22Rv1 (cell line): ENCODE measurements at regions not wholly inside any gene's neighbourhood (a gene's known extent, or its start where the extent isn't known, plus 50 kb on each side); places are given as distances from the start of the nearest gene placed in this dataset.

Experiments
- ZFX ChIP-seq: fragments of 450-650 bp; IDR thresholded peaks from 2 replicates; pipeline ENCODE4 v1.6.1; 2017; ENCODE audit warnings: antibody characterized with exemption, borderline replicate concordance
- TF ChIP-seq, protein P1 (sequence below): fragments of 450-650 bp; IDR thresholded peaks from 2 replicates; pipeline ENCODE4 v1.5.1; 2017; ENCODE audit warnings: mild to moderate bottlenecking

DNA sequence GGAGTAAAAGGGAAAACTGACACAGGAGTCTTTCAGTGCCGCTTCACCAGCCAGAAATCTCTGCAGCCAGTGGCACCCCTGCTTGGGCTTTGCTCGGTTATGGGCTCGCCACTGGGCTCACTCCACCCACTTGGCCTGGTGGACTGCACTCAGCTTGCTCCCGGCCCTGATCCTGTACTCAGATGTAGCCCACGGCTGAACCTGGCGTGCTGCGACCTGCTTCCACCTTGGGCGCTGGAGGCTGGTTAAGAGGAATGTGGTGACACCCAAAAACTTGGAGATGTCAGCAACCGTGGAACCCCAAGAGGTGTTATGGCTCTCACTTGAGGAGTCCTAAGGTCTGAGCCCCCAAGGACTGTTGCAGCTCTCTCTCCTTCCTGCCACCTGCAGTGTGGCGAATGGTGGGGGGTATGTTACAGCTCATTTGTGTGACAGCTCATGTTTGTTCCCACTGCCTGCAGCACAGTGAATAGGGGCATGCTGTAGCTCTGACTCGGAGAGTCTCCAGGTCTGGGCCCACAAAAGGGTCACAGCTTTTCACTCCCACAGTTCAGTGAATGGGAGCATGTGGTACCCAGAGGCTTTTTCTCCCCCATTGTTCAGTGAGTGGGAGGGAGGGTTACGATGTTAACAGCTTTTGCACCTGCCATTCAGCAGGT, 1124.5 kb upstream of the ATXN8OS start:
- TF ChIP-seq, protein P1, sequence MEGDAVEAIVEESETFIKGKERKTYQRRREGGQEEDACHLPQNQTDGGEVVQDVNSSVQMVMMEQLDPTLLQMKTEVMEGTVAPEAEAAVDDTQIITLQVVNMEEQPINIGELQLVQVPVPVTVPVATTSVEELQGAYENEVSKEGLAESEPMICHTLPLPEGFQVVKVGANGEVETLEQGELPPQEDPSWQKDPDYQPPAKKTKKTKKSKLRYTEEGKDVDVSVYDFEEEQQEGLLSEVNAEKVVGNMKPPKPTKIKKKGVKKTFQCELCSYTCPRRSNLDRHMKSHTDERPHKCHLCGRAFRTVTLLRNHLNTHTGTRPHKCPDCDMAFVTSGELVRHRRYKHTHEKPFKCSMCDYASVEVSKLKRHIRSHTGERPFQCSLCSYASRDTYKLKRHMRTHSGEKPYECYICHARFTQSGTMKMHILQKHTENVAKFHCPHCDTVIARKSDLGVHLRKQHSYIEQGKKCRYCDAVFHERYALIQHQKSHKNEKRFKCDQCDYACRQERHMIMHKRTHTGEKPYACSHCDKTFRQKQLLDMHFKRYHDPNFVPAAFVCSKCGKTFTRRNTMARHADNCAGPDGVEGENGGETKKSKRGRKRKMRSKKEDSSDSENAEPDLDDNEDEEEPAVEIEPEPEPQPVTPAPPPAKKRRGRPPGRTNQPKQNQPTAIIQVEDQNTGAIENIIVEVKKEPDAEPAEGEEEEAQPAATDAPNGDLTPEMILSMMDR: no peak
- TF ChIP-seq ZFX: no peak
